ENCODE measurements at regions not wholly inside any gene's neighbourhood (a gene's known extent, or its start where the extent isn't known, plus 50 kb on each side); places are given as distances from the start of the nearest gene placed in this dataset.

DNA sequence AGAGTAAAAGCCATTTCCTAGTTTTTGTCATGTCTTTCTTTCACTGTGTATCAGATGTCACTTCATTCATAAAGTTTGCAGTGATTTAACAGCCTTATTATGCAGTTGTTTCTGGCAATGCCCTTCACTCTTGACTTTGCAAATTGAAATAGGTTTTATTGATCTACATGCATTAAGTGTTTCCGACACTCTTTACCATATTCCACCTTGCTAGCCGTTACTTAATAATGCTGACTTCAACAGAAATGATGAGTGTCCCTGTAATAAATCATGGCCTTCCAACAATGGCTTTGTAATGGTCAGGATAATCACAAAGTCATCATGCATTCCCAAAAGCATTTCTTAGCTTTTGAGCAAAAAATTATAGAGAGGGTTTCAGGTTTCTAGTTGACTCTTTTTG lies 236.8 kb upstream of the FMN2 start:
- no peak for TF ChIP-seq CBFB (CRISPR knock-in tag; IDR thresholded peaks at IDR 0.05; ENCODE audit: low read depth)
- TF ChIP-seq, protein P1, sequence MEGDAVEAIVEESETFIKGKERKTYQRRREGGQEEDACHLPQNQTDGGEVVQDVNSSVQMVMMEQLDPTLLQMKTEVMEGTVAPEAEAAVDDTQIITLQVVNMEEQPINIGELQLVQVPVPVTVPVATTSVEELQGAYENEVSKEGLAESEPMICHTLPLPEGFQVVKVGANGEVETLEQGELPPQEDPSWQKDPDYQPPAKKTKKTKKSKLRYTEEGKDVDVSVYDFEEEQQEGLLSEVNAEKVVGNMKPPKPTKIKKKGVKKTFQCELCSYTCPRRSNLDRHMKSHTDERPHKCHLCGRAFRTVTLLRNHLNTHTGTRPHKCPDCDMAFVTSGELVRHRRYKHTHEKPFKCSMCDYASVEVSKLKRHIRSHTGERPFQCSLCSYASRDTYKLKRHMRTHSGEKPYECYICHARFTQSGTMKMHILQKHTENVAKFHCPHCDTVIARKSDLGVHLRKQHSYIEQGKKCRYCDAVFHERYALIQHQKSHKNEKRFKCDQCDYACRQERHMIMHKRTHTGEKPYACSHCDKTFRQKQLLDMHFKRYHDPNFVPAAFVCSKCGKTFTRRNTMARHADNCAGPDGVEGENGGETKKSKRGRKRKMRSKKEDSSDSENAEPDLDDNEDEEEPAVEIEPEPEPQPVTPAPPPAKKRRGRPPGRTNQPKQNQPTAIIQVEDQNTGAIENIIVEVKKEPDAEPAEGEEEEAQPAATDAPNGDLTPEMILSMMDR (IDR thresholded peaks at IDR 0.05), result no peak
- TF ChIP-seq, protein P2, sequence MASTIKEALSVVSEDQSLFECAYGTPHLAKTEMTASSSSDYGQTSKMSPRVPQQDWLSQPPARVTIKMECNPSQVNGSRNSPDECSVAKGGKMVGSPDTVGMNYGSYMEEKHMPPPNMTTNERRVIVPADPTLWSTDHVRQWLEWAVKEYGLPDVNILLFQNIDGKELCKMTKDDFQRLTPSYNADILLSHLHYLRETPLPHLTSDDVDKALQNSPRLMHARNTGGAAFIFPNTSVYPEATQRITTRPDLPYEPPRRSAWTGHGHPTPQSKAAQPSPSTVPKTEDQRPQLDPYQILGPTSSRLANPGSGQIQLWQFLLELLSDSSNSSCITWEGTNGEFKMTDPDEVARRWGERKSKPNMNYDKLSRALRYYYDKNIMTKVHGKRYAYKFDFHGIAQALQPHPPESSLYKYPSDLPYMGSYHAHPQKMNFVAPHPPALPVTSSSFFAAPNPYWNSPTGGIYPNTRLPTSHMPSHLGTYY (CRISPR knock-in tag; IDR thresholded peaks at IDR 0.05), result no peak
- TF ChIP-seq, protein P3, sequence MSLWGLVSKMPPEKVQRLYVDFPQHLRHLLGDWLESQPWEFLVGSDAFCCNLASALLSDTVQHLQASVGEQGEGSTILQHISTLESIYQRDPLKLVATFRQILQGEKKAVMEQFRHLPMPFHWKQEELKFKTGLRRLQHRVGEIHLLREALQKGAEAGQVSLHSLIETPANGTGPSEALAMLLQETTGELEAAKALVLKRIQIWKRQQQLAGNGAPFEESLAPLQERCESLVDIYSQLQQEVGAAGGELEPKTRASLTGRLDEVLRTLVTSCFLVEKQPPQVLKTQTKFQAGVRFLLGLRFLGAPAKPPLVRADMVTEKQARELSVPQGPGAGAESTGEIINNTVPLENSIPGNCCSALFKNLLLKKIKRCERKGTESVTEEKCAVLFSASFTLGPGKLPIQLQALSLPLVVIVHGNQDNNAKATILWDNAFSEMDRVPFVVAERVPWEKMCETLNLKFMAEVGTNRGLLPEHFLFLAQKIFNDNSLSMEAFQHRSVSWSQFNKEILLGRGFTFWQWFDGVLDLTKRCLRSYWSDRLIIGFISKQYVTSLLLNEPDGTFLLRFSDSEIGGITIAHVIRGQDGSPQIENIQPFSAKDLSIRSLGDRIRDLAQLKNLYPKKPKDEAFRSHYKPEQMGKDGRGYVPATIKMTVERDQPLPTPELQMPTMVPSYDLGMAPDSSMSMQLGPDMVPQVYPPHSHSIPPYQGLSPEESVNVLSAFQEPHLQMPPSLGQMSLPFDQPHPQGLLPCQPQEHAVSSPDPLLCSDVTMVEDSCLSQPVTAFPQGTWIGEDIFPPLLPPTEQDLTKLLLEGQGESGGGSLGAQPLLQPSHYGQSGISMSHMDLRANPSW (CRISPR knock-in tag; conservative IDR thresholded peaks at IDR 0.05; ENCODE audit: low read depth), result no peak
- no peak for TF ChIP-seq TEAD4 (CRISPR knock-in tag; IDR thresholded peaks at IDR 0.05)
- no peak for TF ChIP-seq SMAD3 (CRISPR knock-in tag; IDR thresholded peaks at IDR 0.05; ENCODE audit: borderline replicate concordance)
- no peak for TF ChIP-seq TEAD1 (CRISPR knock-in tag; IDR thresholded peaks at IDR 0.05)
- TF ChIP-seq, protein P4, sequence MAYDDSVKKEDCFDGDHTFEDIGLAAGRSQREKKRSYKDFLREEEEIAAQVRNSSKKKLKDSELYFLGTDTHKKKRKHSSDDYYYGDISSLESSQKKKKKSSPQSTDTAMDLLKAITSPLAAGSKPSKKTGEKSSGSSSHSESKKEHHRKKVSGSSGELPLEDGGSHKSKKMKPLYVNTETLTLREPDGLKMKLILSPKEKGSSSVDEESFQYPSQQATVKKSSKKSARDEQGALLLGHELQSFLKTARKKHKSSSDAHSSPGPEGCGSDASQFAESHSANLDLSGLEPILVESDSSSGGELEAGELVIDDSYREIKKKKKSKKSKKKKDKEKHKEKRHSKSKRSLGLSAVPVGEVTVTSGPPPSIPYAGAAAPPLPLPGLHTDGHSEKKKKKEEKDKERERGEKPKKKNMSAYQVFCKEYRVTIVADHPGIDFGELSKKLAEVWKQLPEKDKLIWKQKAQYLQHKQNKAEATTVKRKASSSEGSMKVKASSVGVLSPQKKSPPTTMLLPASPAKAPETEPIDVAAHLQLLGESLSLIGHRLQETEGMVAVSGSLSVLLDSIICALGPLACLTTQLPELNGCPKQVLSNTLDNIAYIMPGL (CRISPR knock-in tag; IDR thresholded peaks at IDR 0.05), result no peak
- TF ChIP-seq HMGA2 (CRISPR knock-in tag; IDR thresholded peaks at IDR 0.05), result no peak
- TF ChIP-seq ZNF317 (CRISPR knock-in tag; IDR thresholded peaks at IDR 0.05; ENCODE audit: borderline replicate concordance, low read depth), result no peak
- no peak for TF ChIP-seq NR3C1 (CRISPR knock-in tag; conservative IDR thresholded peaks at IDR 0.05; ENCODE audit: low read depth)
- TF ChIP-seq, protein P5, sequence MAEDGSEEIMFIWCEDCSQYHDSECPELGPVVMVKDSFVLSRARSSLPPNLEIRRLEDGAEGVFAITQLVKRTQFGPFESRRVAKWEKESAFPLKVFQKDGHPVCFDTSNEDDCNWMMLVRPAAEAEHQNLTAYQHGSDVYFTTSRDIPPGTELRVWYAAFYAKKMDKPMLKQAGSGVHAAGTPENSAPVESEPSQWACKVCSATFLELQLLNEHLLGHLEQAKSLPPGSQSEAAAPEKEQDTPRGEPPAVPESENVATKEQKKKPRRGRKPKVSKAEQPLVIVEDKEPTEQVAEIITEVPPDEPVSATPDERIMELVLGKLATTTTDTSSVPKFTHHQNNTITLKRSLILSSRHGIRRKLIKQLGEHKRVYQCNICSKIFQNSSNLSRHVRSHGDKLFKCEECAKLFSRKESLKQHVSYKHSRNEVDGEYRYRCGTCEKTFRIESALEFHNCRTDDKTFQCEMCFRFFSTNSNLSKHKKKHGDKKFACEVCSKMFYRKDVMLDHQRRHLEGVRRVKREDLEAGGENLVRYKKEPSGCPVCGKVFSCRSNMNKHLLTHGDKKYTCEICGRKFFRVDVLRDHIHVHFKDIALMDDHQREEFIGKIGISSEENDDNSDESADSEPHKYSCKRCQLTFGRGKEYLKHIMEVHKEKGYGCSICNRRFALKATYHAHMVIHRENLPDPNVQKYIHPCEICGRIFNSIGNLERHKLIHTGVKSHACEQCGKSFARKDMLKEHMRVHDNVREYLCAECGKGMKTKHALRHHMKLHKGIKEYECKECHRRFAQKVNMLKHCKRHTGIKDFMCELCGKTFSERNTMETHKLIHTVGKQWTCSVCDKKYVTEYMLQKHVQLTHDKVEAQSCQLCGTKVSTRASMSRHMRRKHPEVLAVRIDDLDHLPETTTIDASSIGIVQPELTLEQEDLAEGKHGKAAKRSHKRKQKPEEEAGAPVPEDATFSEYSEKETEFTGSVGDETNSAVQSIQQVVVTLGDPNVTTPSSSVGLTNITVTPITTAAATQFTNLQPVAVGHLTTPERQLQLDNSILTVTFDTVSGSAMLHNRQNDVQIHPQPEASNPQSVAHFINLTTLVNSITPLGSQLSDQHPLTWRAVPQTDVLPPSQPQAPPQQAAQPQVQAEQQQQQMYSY (CRISPR knock-in tag; IDR thresholded peaks at IDR 0.05), result no peak
- TF ChIP-seq FOXK1 (CRISPR knock-in tag; IDR thresholded peaks at IDR 0.05), result no peak
- no peak for TF ChIP-seq ZNF263 (CRISPR knock-in tag; IDR thresholded peaks at IDR 0.05; ENCODE audit: low read depth)

Data from WTC11 (cell line).